Endothelial cell of umbilical vein (primary cell): ENCODE measurements at regions not wholly inside any gene's neighbourhood (a gene's known extent, or its start where the extent isn't known, plus 50 kb on each side); places are given as distances from the start of the nearest gene placed in this dataset.

Source experiments
- BruUV-seq: library from RNA; stranded (reverse); fragments of 400-500 nt; replicated peaks from 2 replicates; lab custom pipeline; 2021; lab: Mats Ljungman, UMichigan
- CTCF ChIA-PET: fragments of 300-600, 350-600 bp; sonication (Branson Sonifier 250); formaldehyde crosslinking; loops from one replicate; lab custom pipeline; 2021; ENCODE audit warnings: antibody characterized with exemption, inconsistent platforms; lab: Charles Lee
- POLR2A ChIA-PET: fragments of 300-600, 350-600 bp; sonication (Branson Sonifier 250); formaldehyde crosslinking; loops from one replicate; lab custom pipeline; 2021; ENCODE audit warnings: antibody characterized with exemption, inconsistent platforms; lab: Charles Lee
- DNase-seq: peaks from one replicate; pipeline ENCODE4 v3.0.0-alpha.2; 2011; ENCODE audit warnings: low read depth, low spot score
- FAIRE-seq: peaks from 2 replicates; lab custom pipeline; 2011; peaks lifted over from hg19 to GRCh38; lab: Jason Lieb, UNC
- H2AFZ ChIP-seq: 2 replicates; pipeline ENCODE4 v1.6.0; 2012; ENCODE audit warnings: low read depth, low read length, control low read depth, inconsistent platforms
- H3K27ac ChIP-seq: 2 replicates; pipeline ENCODE4 v1.5.1; 2011; ENCODE audit warnings: low read depth, mild to moderate bottlenecking, control low read depth, low read length, moderate library complexity; ENCODE audit not compliant: insufficient read depth
- H3K27me3 ChIP-seq, 2 experiments: 2 replicates each; pipeline versions ENCODE4 v1.6.0 to v1.6.1; 2011; ENCODE audit warnings: low read length in 2 of 2, mixed read lengths in 1 of 2; ENCODE audit not compliant: control insufficient read depth in 2 of 2, insufficient read depth in 2 of 2
- H3K36me3 ChIP-seq, 2 experiments: 2 replicates in 1 of 2; 3 replicates in 1 of 2; pipeline ENCODE4 v1.5.1; 2011; ENCODE audit warnings: low read length in 2 of 2, mild to moderate bottlenecking in 1 of 2, moderate library complexity in 1 of 2; ENCODE audit not compliant: control insufficient read depth in 2 of 2, insufficient read depth in 2 of 2; ENCODE audit errors: extremely low read depth in 1 of 2
- H3K4me1 ChIP-seq: 3 replicates; pipeline ENCODE4 v1.5.1; 2011; ENCODE audit warnings: mild to moderate bottlenecking, low read length; ENCODE audit not compliant: control insufficient read depth, insufficient read depth; ENCODE audit errors: extremely low read depth
- H3K4me2 ChIP-seq: 2 replicates; pipeline ENCODE4 v1.6.1; 2011; ENCODE audit warnings: low read length, control low read depth, mixed read lengths; ENCODE audit not compliant: insufficient read depth
- H3K4me3 ChIP-seq, 3 experiments: fragments of 200-600 bp in 1 of 3; sonication (generic), shearing (Covaris generic) in 1 of 3; replicated peaks in 1 of 3; 2 replicates each; pipeline ENCODE4 v1.5.1; 2011 to 2016; ENCODE audit warnings: control low read depth in 3 of 3, low read length in 3 of 3, mild to moderate bottlenecking in 2 of 3, inconsistent platforms in 1 of 3, low read depth in 1 of 3, moderate library complexity in 1 of 3; ENCODE audit not compliant: insufficient read depth in 1 of 3
- H3K79me2 ChIP-seq: 2 replicates; pipeline ENCODE4 v1.6.0; 2012; ENCODE audit warnings: low read length, inconsistent platforms; ENCODE audit not compliant: control insufficient read depth, insufficient read depth
- H3K9ac ChIP-seq: replicated peaks from 2 replicates; pipeline ENCODE3; 2011; ENCODE audit warnings: low read length, control low read depth; ENCODE audit not compliant: insufficient read depth; ENCODE audit errors: extremely low read depth
- H3K9me1 ChIP-seq: replicated peaks from 3 replicates; pipeline ENCODE4 v1.6.0; 2011; ENCODE audit warnings: mild to moderate bottlenecking, low read length; ENCODE audit not compliant: control insufficient read depth, insufficient read depth; ENCODE audit errors: extremely low read depth
- H3K9me3 ChIP-seq: replicated peaks from 2 replicates; pipeline ENCODE4 v1.5.1; 2012; ENCODE audit warnings: low read length, inconsistent platforms; ENCODE audit not compliant: control insufficient read depth, insufficient read depth
- H4K20me1 ChIP-seq: replicated peaks from 2 replicates; pipeline ENCODE3; 2011; ENCODE audit warnings: mild to moderate bottlenecking, low read length; ENCODE audit not compliant: control insufficient read depth, insufficient read depth; ENCODE audit errors: extremely low read depth
- FOS ChIP-seq: IDR thresholded peaks from 2 replicates; pipeline ENCODE4 v1.6.1; 2011; ENCODE audit warnings: mild to moderate bottlenecking, low read length, moderate library complexity, borderline replicate concordance; ENCODE audit not compliant: insufficient read depth
- JUN ChIP-seq: IDR thresholded peaks from 2 replicates; pipeline ENCODE4 v1.6.1; 2011; ENCODE audit warnings: borderline replicate concordance, low read depth; ENCODE audit not compliant: insufficient read length, insufficient read depth
- MYC ChIP-seq: IDR thresholded peaks from one replicate; pipeline ENCODE4 v1.6.1; 2011; ENCODE audit warnings: mild to moderate bottlenecking, low read depth, low read length
- POLR2A ChIP-seq: IDR thresholded peaks from 2 replicates; pipeline ENCODE4 v1.6.1; 2012; ENCODE audit warnings: low read depth, mild to moderate bottlenecking, control low read depth, low read length
- dilution Hi-C: fragments of 300-500 bp; cut with MboI; formaldehyde crosslinking; loops from one replicate; pipeline ENCODE4 v1.15.0; 2019; ENCODE audit warnings: low sequenced_read_pairs; ENCODE audit not compliant: extremely low pct_ligation_motif_present
- intact Hi-C: fragments of 100-400 bp; cut with micrococcal nuclease; formaldehyde crosslinking; loops from one replicate; pipeline ENCODE4 v1.10.0; 2022
- TF ChIP-seq, protein P1 (sequence below), 2 donors: IDR thresholded peaks; 1 replicate in 1 of 2; 2 replicates in 1 of 2; pipeline ENCODE4 v1.5.1; 2011; ENCODE audit warnings: low read length in 2 of 2, mild to moderate bottlenecking in 2 of 2, moderate library complexity in 2 of 2, control low read depth in 1 of 2, inconsistent platforms in 1 of 2, low read depth in 1 of 2; ENCODE audit not compliant: insufficient read depth in 1 of 2; ENCODE audit errors: extremely low read depth in 1 of 2

DNA sequence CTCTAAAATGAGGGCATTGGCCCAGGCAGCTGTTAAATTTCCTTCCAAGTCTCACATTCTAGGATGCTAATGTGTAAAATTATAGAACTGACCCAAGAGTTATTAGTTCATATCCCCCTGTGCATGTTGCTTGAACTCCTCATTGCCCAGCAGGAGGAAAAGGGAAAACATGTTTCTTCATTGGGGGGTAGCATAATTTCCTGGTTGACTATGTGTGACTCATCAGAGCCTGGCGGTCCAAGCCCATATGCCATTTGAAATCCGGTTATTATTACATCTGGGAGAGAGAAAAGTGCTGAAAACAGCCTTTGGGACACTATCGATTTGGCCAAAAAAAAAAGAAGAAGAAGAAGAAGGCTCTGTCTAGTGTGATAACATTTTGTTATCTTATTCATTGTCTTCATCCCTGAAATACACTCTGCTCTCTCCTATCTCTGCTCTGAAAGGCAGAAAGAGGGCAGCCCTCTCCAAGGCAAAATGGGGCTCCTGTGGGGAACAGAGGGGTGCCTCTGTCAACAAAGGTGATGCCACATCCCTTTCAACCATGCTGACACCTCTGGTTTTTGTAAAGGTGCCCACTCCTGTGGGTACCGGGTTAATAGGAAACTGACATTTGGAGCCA lies 114.2 kb downstream of the DAD1 start:
- H3K27ac ChIP-seq: no peak overlapping the region
- H3K9me3 ChIP-seq: no peaks in the 10 kb centered on the region
- dilution Hi-C loops: no loop called here
- DNase-seq (peak; percentile 77), FAIRE-seq (peak; percentile 94)
- H3K36me3 ChIP-seq: no peaks in the 10 kb centered on the region
- H3K4me1 ChIP-seq: peaks cover 20% of the 10 kb centered on the region
- no peak overlapping the region for H3K9ac ChIP-seq
- H3K9me1 ChIP-seq: no peaks in the 10 kb centered on the region
- H2AFZ ChIP-seq: peak overlapping the region; percentile 9
- no TSS peak for BruUV-seq
- CTCF ChIA-PET: interaction anchor here (0.8 to 1.6 kb wide), 7 partner anchors 54 to 115 kb away, joined by 3 to 13 read pairs (median 6); no protein-coding TSS in a partner anchor
- no peak overlapping the region for H3K4me3 ChIP-seq
- intact Hi-C loops: loop anchor here (2.0 to 10.0 kb wide), 4 partner anchors 43 to 380 kb away; no protein-coding TSS in a partner anchor
- H3K4me2 ChIP-seq: peak overlapping the region; percentile 37
- H4K20me1 ChIP-seq: no peaks in the 10 kb centered on the region
- TF ChIP-seq FOS (peak; percentile 92), POLR2A (no peak), JUN (peak; percentile 63)
- POLR2A ChIA-PET: no interaction called here
- no peaks in the 10 kb centered on the region for H3K79me2 ChIP-seq
- peaks cover 0 to 10% of the 10 kb centered on the region in 2 experiments for H3K27me3 ChIP-seq

DNA sequence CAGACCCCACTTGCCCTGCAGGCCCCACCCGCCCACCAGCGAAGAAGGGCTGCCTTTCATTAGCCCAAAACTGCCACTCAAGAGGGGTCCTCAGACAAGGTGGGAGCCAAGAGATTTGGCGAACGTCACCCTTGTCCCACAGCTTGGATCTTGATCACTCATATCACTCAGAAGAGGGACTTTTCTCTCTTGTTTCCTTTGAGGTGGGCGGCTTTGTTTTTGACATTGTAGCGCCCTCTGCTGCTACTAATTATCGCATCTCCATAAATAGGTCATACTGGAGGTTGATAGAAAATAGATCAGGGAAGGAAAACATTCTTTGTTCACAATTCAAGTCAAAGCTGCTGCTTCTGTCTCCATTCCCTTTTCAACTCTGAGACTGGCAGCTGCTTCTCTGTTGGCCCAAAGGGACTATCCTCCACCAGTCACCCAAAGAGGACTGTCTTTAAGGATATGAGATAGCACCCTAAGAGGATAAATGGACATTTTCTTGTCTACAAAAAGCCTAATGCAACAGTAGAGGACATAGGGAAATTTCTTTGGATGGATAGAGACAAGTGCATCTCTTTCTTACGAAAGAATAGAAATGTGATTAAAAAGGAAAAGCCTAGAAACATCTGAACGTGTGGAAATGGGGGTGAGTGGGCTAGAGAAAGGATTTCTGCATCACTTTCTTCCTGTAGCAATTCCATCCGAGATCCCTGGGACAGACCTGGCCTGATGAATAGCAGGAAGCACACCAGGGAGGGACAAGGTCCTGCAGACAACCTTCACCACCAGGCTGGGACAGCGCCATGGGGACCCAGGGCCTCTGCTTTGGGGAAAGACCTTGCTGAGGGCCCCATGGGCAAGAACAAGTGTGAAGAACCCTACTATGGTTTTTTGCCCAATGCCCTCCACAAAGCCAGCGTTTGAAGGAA lies 115.8 kb downstream of the DAD1 start:
- no peak for TF ChIP-seq MYC
- TF ChIP-seq, protein P1, sequence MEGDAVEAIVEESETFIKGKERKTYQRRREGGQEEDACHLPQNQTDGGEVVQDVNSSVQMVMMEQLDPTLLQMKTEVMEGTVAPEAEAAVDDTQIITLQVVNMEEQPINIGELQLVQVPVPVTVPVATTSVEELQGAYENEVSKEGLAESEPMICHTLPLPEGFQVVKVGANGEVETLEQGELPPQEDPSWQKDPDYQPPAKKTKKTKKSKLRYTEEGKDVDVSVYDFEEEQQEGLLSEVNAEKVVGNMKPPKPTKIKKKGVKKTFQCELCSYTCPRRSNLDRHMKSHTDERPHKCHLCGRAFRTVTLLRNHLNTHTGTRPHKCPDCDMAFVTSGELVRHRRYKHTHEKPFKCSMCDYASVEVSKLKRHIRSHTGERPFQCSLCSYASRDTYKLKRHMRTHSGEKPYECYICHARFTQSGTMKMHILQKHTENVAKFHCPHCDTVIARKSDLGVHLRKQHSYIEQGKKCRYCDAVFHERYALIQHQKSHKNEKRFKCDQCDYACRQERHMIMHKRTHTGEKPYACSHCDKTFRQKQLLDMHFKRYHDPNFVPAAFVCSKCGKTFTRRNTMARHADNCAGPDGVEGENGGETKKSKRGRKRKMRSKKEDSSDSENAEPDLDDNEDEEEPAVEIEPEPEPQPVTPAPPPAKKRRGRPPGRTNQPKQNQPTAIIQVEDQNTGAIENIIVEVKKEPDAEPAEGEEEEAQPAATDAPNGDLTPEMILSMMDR (IDR thresholded peaks at IDR 0.05; ENCODE audit: extremely low read depth in 1 of 2, insufficient read depth in 1 of 2, low read depth in 1 of 2, low read length in 2 of 2): peak; percentile 49 to 52
- intact Hi-C loops: loop anchor here (1.0 to 10.0 kb wide), 6 partner anchors 41 to 382 kb away; no protein-coding TSS in a partner anchor
- Histone ChIP-seq H3K9me1 (no peaks in the 10 kb centered on the region), H4K20me1 (no peaks in the 10 kb centered on the region), H3K79me2 (no peaks in the 10 kb centered on the region), H3K4me1 (peaks cover 20% of the 10 kb centered on the region), H3K27me3 (peaks cover 0 to 5% of the 10 kb centered on the region in 2 experiments), H2AFZ (no peak overlapping the region), H3K9me3 (no peaks in the 10 kb centered on the region), H3K4me2 (no peak overlapping the region), H3K36me3 (no peaks in the 10 kb centered on the region), H3K27ac (no peak overlapping the region), H3K4me3 (no peak overlapping the region), H3K9ac (no peak overlapping the region)
- dilution Hi-C loops: no loop called here
- ChIA-PET CTCF (interaction anchor here (0.6 to 3.2 kb wide), 25 partner anchors 8 to 180 kb away, joined by 3 to 82 read pairs (median 4); no protein-coding TSS in a partner anchor), POLR2A (no interaction called here)
- no TSS peak for BruUV-seq
- FAIRE-seq (peak; percentile 61), DNase-seq (peak; percentile 72)
